Neural cell (in vitro differentiated cells): ENCODE measurements at regions not wholly inside any gene's neighbourhood (a gene's known extent, or its start where the extent isn't known, plus 50 kb on each side); places are given as distances from the start of the nearest gene placed in this dataset.

Experiments used
- H2AFZ ChIP-seq: fragments of 200-600, 300-800 bp; sonication (generic), shearing (Covaris generic); 2 replicates; pipeline ENCODE4 v1.6.0; 2014; ENCODE audit warnings: low read depth, mild to moderate bottlenecking, antibody characterized with exemption, low read length, moderate library complexity
- H3F3A ChIP-seq: fragments of 200-600 bp; shearing (Covaris generic); 2 replicates; pipeline ENCODE4 v1.6.1; 2016; ENCODE audit warnings: mild to moderate bottlenecking, moderate library complexity, mixed read lengths, antibody characterized with exemption, low read length; ENCODE audit not compliant: insufficient read depth, poor library complexity, severe bottlenecking
- H3K27ac ChIP-seq: fragments of 200-600, 300-800 bp; sonication (generic), shearing (Covaris generic); 2 replicates; pipeline ENCODE4 v1.5.1; 2014; ENCODE audit warnings: mild to moderate bottlenecking, low read length, moderate library complexity
- H3K27me3 ChIP-seq: fragments of 300-800, 200-600 bp; sonication (generic), shearing (Covaris generic); 2 replicates; pipeline ENCODE4 v1.6.0; 2014; ENCODE audit warnings: mild to moderate bottlenecking, low read depth, low read length, moderate library complexity; ENCODE audit not compliant: insufficient read depth
- H3K36me3 ChIP-seq: fragments of 300-800, 200-600 bp; sonication (generic), shearing (Covaris generic); 2 replicates; pipeline ENCODE4 v1.5.1; 2014; ENCODE audit warnings: mild to moderate bottlenecking, antibody characterized with exemption, low read length, moderate library complexity; ENCODE audit not compliant: insufficient read depth
- H3K4me2 ChIP-seq: fragments of 300-800, 200-600 bp; sonication (generic), shearing (Covaris generic); 2 replicates; pipeline ENCODE4 v1.6.0; 2014; ENCODE audit warnings: mild to moderate bottlenecking, low read length
- H3K4me3 ChIP-seq: fragments of 300-800, 200-600 bp; sonication (generic), shearing (Covaris generic); 2 replicates; pipeline ENCODE4 v1.5.1; 2014; ENCODE audit warnings: mild to moderate bottlenecking, low read length, moderate library complexity
- H3K79me2 ChIP-seq: fragments of 200-600 bp; shearing (Covaris generic); replicated peaks from 2 replicates; pipeline ENCODE4 v1.6.0; 2014; ENCODE audit warnings: mild to moderate bottlenecking, low read length, moderate library complexity; ENCODE audit not compliant: insufficient read depth
- H3K9ac ChIP-seq: fragments of 300-800, 200-600 bp; sonication (generic), shearing (Covaris generic); 2 replicates; pipeline ENCODE4 v1.6.1; 2016; ENCODE audit warnings: mild to moderate bottlenecking, low read length, mixed read lengths
- H3K9me2 ChIP-seq: fragments of 200-600 bp; shearing (Covaris generic); 2 replicates; pipeline ENCODE4 v1.6.1; 2016; ENCODE audit warnings: mild to moderate bottlenecking, low read length, mixed read lengths; ENCODE audit not compliant: insufficient read depth
- H3K9me3 ChIP-seq: fragments of 200-600, 300-800 bp; sonication (generic), shearing (Covaris generic); 2 replicates; pipeline ENCODE4 v1.6.1; 2016; ENCODE audit warnings: mild to moderate bottlenecking, mixed run types, low read length, moderate library complexity, mixed read lengths
- H4K20me1 ChIP-seq: fragments of 200-600 bp; shearing (Covaris generic); 2 replicates; pipeline ENCODE4 v1.6.1; 2016; ENCODE audit warnings: mild to moderate bottlenecking, mixed run types; ENCODE audit not compliant: insufficient read depth
- EP300 ChIP-seq: fragments of 450-650 bp; conservative IDR thresholded peaks from 2 replicates; pipeline ENCODE4 v1.6.1; 2014; ENCODE audit warnings: antibody characterized with exemption, mild to moderate bottlenecking, moderate library complexity; ENCODE audit not compliant: poor library complexity, severe bottlenecking
- EZH2 ChIP-seq: fragments of 200-600, 300-800 bp; shearing (Covaris generic), sonication (generic); IDR thresholded peaks from 2 replicates; pipeline ENCODE4 v1.6.1; 2014; ENCODE audit warnings: antibody characterized with exemption, low read length, borderline replicate concordance, mild to moderate bottlenecking; ENCODE audit not compliant: insufficient read depth, poor library complexity, severe bottlenecking
- MXI1 ChIP-seq: fragments of 450-650 bp; conservative IDR thresholded peaks from 2 replicates; pipeline ENCODE4 v1.6.1; 2014; ENCODE audit warnings: antibody characterized with exemption, mild to moderate bottlenecking; ENCODE audit not compliant: poor library complexity, severe bottlenecking
- POLR2AphosphoS5 ChIP-seq: IDR thresholded peaks from 2 replicates; pipeline ENCODE4 v1.6.1; 2012
- RAD21 ChIP-seq: fragments of 450-650 bp; conservative IDR thresholded peaks from 2 replicates; pipeline ENCODE4 v1.6.1; 2014; ENCODE audit warnings: antibody characterized with exemption, mild to moderate bottlenecking, moderate library complexity
- SMC3 ChIP-seq: fragments of 450-650 bp; conservative IDR thresholded peaks from 2 replicates; pipeline ENCODE4 v1.6.1; 2014; ENCODE audit warnings: antibody characterized with exemption, mild to moderate bottlenecking, moderate library complexity; ENCODE audit not compliant: poor library complexity
- TAF1 ChIP-seq: IDR thresholded peaks from 2 replicates; pipeline ENCODE4 v1.6.1; 2012; ENCODE audit warnings: low read depth
- TF ChIP-seq, protein P1 (sequence below): IDR thresholded peaks from 2 replicates; pipeline ENCODE4 v1.6.1; 2012; ENCODE audit warnings: borderline replicate concordance
- TF ChIP-seq, protein P2 (sequence below): fragments of 450-650 bp; IDR thresholded peaks from 2 replicates; pipeline ENCODE4 v1.5.1; 2014; ENCODE audit warnings: antibody characterized with exemption, mild to moderate bottlenecking, moderate library complexity; ENCODE audit not compliant: poor library complexity, severe bottlenecking

DNA sequence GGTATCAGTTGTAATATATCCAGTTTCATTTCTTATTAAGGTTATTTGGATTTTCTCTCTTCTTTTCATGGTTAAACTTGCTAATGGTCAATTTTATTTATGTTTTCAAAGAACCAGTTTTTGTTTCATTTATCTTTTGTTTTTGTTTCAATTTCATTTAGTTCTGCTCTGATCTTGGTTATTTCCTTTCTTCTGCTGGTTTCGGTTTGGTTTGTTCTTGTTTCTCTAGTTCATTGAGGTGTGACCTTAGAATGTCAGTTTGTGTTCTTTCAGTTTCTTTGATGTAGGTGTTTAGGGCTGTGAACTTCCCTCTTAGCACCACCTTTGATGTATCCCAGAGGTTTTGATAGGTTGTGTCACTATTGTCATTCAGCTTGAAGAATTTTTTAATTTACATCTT is 145.6 kb upstream of the SLCO1B1 start:
- TF ChIP-seq MXI1: no peak
- no peak for TF ChIP-seq SMC3
- TF ChIP-seq, protein P1, sequence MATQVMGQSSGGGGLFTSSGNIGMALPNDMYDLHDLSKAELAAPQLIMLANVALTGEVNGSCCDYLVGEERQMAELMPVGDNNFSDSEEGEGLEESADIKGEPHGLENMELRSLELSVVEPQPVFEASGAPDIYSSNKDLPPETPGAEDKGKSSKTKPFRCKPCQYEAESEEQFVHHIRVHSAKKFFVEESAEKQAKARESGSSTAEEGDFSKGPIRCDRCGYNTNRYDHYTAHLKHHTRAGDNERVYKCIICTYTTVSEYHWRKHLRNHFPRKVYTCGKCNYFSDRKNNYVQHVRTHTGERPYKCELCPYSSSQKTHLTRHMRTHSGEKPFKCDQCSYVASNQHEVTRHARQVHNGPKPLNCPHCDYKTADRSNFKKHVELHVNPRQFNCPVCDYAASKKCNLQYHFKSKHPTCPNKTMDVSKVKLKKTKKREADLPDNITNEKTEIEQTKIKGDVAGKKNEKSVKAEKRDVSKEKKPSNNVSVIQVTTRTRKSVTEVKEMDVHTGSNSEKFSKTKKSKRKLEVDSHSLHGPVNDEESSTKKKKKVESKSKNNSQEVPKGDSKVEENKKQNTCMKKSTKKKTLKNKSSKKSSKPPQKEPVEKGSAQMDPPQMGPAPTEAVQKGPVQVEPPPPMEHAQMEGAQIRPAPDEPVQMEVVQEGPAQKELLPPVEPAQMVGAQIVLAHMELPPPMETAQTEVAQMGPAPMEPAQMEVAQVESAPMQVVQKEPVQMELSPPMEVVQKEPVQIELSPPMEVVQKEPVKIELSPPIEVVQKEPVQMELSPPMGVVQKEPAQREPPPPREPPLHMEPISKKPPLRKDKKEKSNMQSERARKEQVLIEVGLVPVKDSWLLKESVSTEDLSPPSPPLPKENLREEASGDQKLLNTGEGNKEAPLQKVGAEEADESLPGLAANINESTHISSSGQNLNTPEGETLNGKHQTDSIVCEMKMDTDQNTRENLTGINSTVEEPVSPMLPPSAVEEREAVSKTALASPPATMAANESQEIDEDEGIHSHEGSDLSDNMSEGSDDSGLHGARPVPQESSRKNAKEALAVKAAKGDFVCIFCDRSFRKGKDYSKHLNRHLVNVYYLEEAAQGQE: no peak
- TF ChIP-seq POLR2AphosphoS5: no peak
- TF ChIP-seq TAF1: no peak
- Histone ChIP-seq H3K9ac (no peak overlapping the region), H3K27me3 (no peaks in the 10 kb centered on the region), H3K4me3 (no peak overlapping the region), H3K36me3 (no peaks in the 10 kb centered on the region), H3F3A (no peaks in the 10 kb centered on the region), H3K9me2 (no peaks in the 10 kb centered on the region), H3K79me2 (no peaks in the 10 kb centered on the region), H4K20me1 (no peaks in the 10 kb centered on the region), H3K27ac (no peak overlapping the region), H3K9me3 (no peaks in the 10 kb centered on the region), H3K4me2 (no peak overlapping the region), H2AFZ (no peak overlapping the region)

DNA sequence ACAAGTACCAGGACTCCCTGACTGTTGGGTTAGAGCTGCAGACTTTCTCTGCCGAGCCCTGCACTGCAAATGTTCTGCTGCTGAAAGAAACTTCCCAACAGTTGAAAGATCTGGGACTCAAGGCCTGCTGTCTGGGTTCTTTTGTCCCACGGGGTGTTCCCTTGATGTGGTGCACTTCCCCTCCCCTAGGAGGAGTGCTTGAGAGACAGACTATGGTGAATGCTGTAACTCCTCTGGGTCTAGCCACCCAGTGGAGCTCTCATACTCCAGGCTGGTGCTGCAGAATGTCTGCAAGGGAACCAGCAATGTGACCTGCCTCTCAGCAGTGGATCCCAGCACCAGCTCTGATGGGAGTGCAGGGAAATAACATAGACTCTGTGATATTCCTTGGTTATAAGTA is 129.2 kb upstream of the SLCO1B1 start:
- Histone ChIP-seq H3K36me3 (no peaks in the 10 kb centered on the region), H4K20me1 (no peaks in the 10 kb centered on the region), H3K9me3 (no peaks in the 10 kb centered on the region), H3K27ac (no peak overlapping the region), H3K79me2 (no peaks in the 10 kb centered on the region), H3K4me2 (no peak overlapping the region), H3F3A (no peaks in the 10 kb centered on the region), H3K4me3 (no peak overlapping the region), H3K27me3 (no peaks in the 10 kb centered on the region), H2AFZ (no peak overlapping the region), H3K9me2 (no peaks in the 10 kb centered on the region), H3K9ac (no peak overlapping the region)
- TF ChIP-seq, protein P1: no peak
- TF ChIP-seq SMC3: no peak
- TF ChIP-seq TAF1: no peak
- TF ChIP-seq MXI1: no peak
- TF ChIP-seq, protein P2, sequence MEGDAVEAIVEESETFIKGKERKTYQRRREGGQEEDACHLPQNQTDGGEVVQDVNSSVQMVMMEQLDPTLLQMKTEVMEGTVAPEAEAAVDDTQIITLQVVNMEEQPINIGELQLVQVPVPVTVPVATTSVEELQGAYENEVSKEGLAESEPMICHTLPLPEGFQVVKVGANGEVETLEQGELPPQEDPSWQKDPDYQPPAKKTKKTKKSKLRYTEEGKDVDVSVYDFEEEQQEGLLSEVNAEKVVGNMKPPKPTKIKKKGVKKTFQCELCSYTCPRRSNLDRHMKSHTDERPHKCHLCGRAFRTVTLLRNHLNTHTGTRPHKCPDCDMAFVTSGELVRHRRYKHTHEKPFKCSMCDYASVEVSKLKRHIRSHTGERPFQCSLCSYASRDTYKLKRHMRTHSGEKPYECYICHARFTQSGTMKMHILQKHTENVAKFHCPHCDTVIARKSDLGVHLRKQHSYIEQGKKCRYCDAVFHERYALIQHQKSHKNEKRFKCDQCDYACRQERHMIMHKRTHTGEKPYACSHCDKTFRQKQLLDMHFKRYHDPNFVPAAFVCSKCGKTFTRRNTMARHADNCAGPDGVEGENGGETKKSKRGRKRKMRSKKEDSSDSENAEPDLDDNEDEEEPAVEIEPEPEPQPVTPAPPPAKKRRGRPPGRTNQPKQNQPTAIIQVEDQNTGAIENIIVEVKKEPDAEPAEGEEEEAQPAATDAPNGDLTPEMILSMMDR: no peak
- TF ChIP-seq EP300: no peak
- TF ChIP-seq EZH2: no peak
- TF ChIP-seq RAD21: no peak
- no peak for TF ChIP-seq POLR2AphosphoS5
